Small intestine (tissue), 7 donors: ENCODE measurements at regions not wholly inside any gene's neighbourhood (a gene's known extent, or its start where the extent isn't known, plus 50 kb on each side); places are given as distances from the start of the nearest gene placed in this dataset.

Experiments
- DNase-seq, 2 donors: peaks; one replicate each; pipeline versions ENCODE4 v3.0.0 to v3.0.0-alpha.2; 2013
- FAIRE-seq: peaks from 2 replicates; lab custom pipeline; 2012; peaks lifted over from hg19 to GRCh38; lab: Jason Lieb, UNC
- H3K27ac ChIP-seq, 3 donors: one replicate each; pipeline ENCODE4 v1.5.1; 2013; ENCODE audit warnings: low read length in 2 of 3, mild to moderate bottlenecking in 2 of 3, control low read depth in 1 of 3, inconsistent platforms in 1 of 3, low read depth in 1 of 3, moderate library complexity in 1 of 3
- H3K27me3 ChIP-seq, 3 donors: one replicate each; pipeline ENCODE4 v1.6.1; 2013; ENCODE audit warnings: low read length in 3 of 3, inconsistent platforms in 1 of 3; ENCODE audit not compliant: control insufficient read depth in 3 of 3, insufficient read depth in 3 of 3
- H3K36me3 ChIP-seq, 3 donors: one replicate each; pipeline ENCODE4 v1.6.1; 2013; ENCODE audit warnings: low read length in 3 of 3, inconsistent platforms in 1 of 3, low read depth in 1 of 3, mild to moderate bottlenecking in 1 of 3, moderate library complexity in 1 of 3; ENCODE audit not compliant: control insufficient read depth in 3 of 3, insufficient read depth in 2 of 3
- H3K4me1 ChIP-seq, 3 donors: one replicate each; pipeline ENCODE4 v1.6.1; 2013; ENCODE audit warnings: low read length in 2 of 3, inconsistent platforms in 1 of 3, low read depth in 1 of 3, mild to moderate bottlenecking in 1 of 3, moderate library complexity in 1 of 3; ENCODE audit not compliant: control insufficient read depth in 3 of 3, insufficient read depth in 2 of 3
- H3K4me3 ChIP-seq, 3 donors: one replicate each; pipeline ENCODE4 v1.5.1; 2013; ENCODE audit warnings: low read length in 3 of 3, control low read depth in 1 of 3, inconsistent platforms in 1 of 3, low read depth in 1 of 3, mild to moderate bottlenecking in 1 of 3, moderate library complexity in 1 of 3
- H3K9me3 ChIP-seq, 2 donors: one replicate each; pipeline ENCODE4 v1.6.1; 2013; ENCODE audit warnings: low read depth in 1 of 2, low read length in 1 of 2; ENCODE audit not compliant: control insufficient read depth in 2 of 2, insufficient read depth in 1 of 2
- WGBS, 3 donors: extraction: QIAGEN DNeasy Blood & Tissue Kit; methylation state at CpG; one replicate each; pipeline ENCODE4 v1.1.7; 2013; 5-methylcytosine and 5-hydroxymethylcytosine counted together
- donor health status: healthy with polysubstance abuse.
- donor health status: control.
- donor health status: control.
- donor health status: Bipolar disorder and iron deficiency.
- donor health status: healthy.

DNA sequence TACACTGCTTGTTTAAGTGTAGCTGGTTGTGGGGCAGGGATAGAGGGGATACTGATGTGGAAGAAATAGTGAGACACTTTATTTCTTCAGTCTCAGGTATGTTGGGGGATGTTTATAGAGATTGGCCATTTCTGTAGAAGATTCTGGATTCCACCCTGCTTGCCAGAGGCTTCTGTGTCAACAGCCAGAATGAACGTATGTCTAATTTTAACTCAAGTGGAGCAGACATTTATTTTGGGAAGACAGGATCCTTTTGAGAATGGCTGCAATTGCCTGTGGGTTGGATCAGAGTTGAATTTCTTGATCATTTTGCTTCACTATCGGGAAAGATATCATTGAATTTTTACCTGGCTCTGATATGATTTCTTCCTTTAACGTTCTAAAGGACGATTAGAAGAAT, 465.6 kb upstream of the SLC14A2 start:
- FAIRE-seq: no peak
- no peak for DNase-seq
- Histone ChIP-seq H3K4me3 (no peak overlapping the region), H3K27me3 (no peaks in the 10 kb centered on the region), H3K9me3 (no peaks in the 10 kb centered on the region), H3K4me1 (no peaks in the 10 kb centered on the region), H3K27ac (no peak overlapping the region), H3K36me3 (no peaks in the 10 kb centered on the region)
- WGBS, 3 donors: 88 to 94% (median 89%) methylated on average over 4 of the region's 4 CpGs

GRCh38 chr18:45151645-45152044, 463.6 kb upstream of the SLC14A2 start:
- FAIRE-seq (no peak), DNase-seq (no peak)
- 92 to 98% (median 95%) methylated on average over 2 of the region's 2 CpGs for WGBS, 3 donors
- no peaks in the 10 kb centered on the region for H3K27me3 ChIP-seq
- H3K27ac ChIP-seq: no peak overlapping the region
- H3K36me3 ChIP-seq: no peaks in the 10 kb centered on the region
- H3K4me3 ChIP-seq: no peak overlapping the region
- H3K9me3 ChIP-seq: no peaks in the 10 kb centered on the region
- no peaks in the 10 kb centered on the region for H3K4me1 ChIP-seq

DNA sequence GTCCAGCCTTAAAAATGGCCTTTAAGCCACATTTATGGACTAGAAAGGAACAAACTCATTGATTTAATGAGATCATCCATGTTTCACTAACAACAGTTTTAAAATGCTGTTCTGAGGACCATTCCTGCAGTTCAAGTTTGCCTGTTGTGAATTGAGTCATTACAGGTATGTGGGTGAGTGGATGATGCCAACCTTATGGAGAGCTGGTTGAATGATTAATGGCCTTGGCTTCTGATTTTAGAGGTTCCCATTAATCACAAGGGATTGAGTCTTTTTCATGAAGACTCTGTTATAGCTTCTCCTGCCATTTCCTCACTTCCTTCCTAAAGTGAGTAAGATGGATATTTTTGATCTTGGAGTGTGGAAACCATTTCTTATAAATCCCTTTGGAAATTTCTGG, 459.8 kb upstream of the SLC14A2 start:
- no peaks in the 10 kb centered on the region for H3K36me3 ChIP-seq
- no peak for FAIRE-seq
- no peak for DNase-seq
- H3K4me3 ChIP-seq: no peak overlapping the region
- no peaks in the 10 kb centered on the region for H3K9me3 ChIP-seq
- no peak overlapping the region for H3K27ac ChIP-seq
- H3K4me1 ChIP-seq: no peaks in the 10 kb centered on the region
- no peaks in the 10 kb centered on the region for H3K27me3 ChIP-seq

DNA sequence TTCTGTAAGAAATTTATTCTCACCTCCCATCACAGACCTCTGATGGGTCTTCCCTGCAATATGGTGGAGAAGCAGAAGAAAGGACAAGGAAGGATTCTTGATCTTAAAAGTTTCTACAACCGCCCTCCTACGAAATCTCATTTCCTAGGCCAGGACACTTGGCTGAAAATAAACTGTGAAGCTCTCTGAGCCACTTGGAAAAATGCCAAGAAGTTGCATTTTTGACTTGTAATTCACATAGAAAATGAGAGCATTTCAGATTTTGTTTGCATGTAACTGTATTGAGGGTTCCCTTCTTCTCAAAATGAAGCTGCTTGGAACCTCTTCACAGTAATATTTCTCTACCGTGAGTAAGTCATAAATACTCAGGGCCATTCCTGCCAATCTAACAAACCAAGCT, 458.3 kb upstream of the SLC14A2 start:
- Histone ChIP-seq H3K36me3 (no peaks in the 10 kb centered on the region), H3K9me3 (no peaks in the 10 kb centered on the region), H3K27me3 (no peaks in the 10 kb centered on the region), H3K4me1 (no peaks in the 10 kb centered on the region), H3K27ac (no peak overlapping the region), H3K4me3 (no peak overlapping the region)
- 69 to 91% (median 82%) methylated on average over 3 of the region's 3 CpGs for WGBS, 3 donors
- FAIRE-seq: no peak
- no peak for DNase-seq

GRCh38 chr18:45157576-45157975, 457.7 kb upstream of the SLC14A2 start:
- Histone ChIP-seq H3K27me3 (no peaks in the 10 kb centered on the region), H3K27ac (no peak overlapping the region), H3K4me1 (no peaks in the 10 kb centered on the region), H3K36me3 (no peaks in the 10 kb centered on the region), H3K4me3 (no peak overlapping the region), H3K9me3 (no peaks in the 10 kb centered on the region)
- DNase-seq (no peak), FAIRE-seq (no peak)
- 79 to 96% (median 88%) methylated on average over 1 of the region's 1 CpG for WGBS, 3 donors

- H3K4me1 ChIP-seq: peaks cover 0 to 12% (median 4%) of the 10 kb centered on the region in 3 donors
- DNase-seq: no peak
- H3K9me3 ChIP-seq: no peaks in the 10 kb centered on the region
- no peak overlapping the region for H3K27ac ChIP-seq
- WGBS, 3 donors: 80 to 84% (median 84%) methylated on average over 6 of the region's 6 CpGs
- no peak for FAIRE-seq
- no peaks in the 10 kb centered on the region for H3K36me3 ChIP-seq
- no peak overlapping the region for H3K4me3 ChIP-seq
- H3K27me3 ChIP-seq: no peaks in the 10 kb centered on the region
Measured at GRCh38 chr18:45161850-45162249, 453.4 kb upstream of the SLC14A2 start.

- Histone ChIP-seq H3K4me1 (peaks cover 0 to 17% (median 4%) of the 10 kb centered on the region in 3 donors), H3K4me3 (no peak overlapping the region), H3K27me3 (no peaks in the 10 kb centered on the region), H3K36me3 (no peaks in the 10 kb centered on the region), H3K9me3 (no peaks in the 10 kb centered on the region), H3K27ac (no peak overlapping the region)
- FAIRE-seq: no peak
- DNase-seq: no peak
- WGBS, 3 donors: 76 to 85% (median 80%) methylated on average over 2 of the region's 2 CpGs
Measured at GRCh38 chr18:45163871-45164270, 451.4 kb upstream of the SLC14A2 start.

DNA sequence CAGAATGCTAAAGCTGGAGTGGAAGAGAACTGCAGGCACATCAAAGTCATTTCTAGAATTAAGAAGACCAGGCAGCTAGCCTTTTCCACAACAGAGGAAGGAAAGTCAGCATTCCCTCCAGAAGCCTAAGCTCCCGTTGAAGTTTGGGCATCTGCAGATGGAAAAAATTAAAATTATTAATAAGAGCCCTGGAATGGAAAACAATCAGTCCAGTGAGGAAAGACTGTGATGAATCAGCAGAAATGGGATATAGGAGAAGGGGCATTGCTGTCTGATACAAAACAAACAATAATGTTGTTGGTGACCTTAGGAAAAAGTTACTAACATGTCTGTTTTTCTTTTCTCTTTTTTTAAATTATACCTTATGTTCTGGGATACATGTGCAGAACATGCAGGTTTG, 450.7 kb upstream of the SLC14A2 start:
- Histone ChIP-seq H3K36me3 (no peaks in the 10 kb centered on the region), H3K27me3 (no peaks in the 10 kb centered on the region), H3K9me3 (no peaks in the 10 kb centered on the region), H3K4me1 (peaks cover 0 to 17% (median 4%) of the 10 kb centered on the region in 3 donors), H3K4me3 (no peak overlapping the region), H3K27ac (no peak overlapping the region)
- no peak for FAIRE-seq
- DNase-seq: no peak
- WGBS, 3 donors: 55 to 90% (median 82%) methylated on average over 1 of the region's 1 CpG

DNA sequence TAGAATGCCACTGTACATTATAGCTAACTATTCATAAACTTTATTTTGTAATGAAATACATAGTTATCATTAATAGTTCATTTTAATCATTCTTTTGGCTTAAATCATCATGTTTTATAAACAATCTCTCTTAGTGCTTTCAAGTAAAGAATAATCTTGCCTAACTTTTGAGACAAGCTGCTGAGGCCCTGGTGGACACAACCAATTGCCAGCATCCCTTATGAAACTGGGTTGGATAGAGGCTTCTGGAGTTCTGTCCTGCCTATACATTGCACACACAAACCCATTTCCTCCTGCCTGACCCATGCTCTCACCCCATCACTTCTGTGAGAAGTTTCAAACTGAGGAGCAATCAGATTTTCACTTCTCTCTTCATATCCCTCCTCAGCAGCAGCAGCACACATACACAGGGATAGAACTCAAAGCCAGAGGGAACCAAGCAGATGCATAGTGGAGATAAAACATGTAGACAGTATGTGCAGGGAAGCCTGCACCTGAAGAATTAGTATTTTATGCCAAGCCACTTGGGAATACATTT, 450.0 kb upstream of the SLC14A2 start:
- no peak overlapping the region for H3K4me3 ChIP-seq
- DNase-seq: no peak
- H3K4me1 ChIP-seq: peaks cover 0 to 17% (median 4%) of the 10 kb centered on the region in 3 donors
- no peak for FAIRE-seq
- H3K27ac ChIP-seq: no peak overlapping the region
- H3K9me3 ChIP-seq: no peaks in the 10 kb centered on the region
- H3K36me3 ChIP-seq: no peaks in the 10 kb centered on the region
- H3K27me3 ChIP-seq: no peaks in the 10 kb centered on the region
